Upper lobe of left lung (tissue), 6 donors: ENCODE measurements at regions not wholly inside any gene's neighbourhood (a gene's known extent, or its start where the extent isn't known, plus 50 kb on each side); places are given as distances from the start of the nearest gene placed in this dataset.

Experiments
- ATAC-seq, 2 donors: fragments of 200-7000 bp; cut with Tn5 transposase; one replicate each; pipeline ENCODE4 v1.9.1; 2022; ENCODE audit warnings: mild to moderate bottlenecking in 2 of 2, moderate library complexity in 2 of 2; ENCODE audit not compliant: low FRiP score in 2 of 2
- DNase-seq, 2 donors: peaks; one replicate each; pipeline ENCODE4 v3.0.0-alpha.2; 2019 to 2020
- H3K27ac ChIP-seq, 4 donors: fragments of 200-600 bp; sonication (generic); one replicate each; pipeline ENCODE4 v1.5.1; 2016 to 2019
- H3K27me3 ChIP-seq, 4 donors: fragments of 200-600 bp; sonication (generic); one replicate each; pipeline ENCODE4 v1.5.1; 2017 to 2019
- H3K36me3 ChIP-seq, 4 donors: fragments of 200-600 bp; sonication (generic); one replicate each; pipeline ENCODE4 v1.5.1; 2016 to 2019
- H3K4me1 ChIP-seq, 4 donors: fragments of 200-600 bp; sonication (generic); one replicate each; pipeline ENCODE4 v1.5.1; 2018 to 2019
- H3K4me3 ChIP-seq, 4 donors: fragments of 200-600 bp; sonication (generic); one replicate each; pipeline ENCODE4 v1.5.1; 2017 to 2019; ENCODE audit warnings: mild to moderate bottlenecking in 2 of 4, moderate library complexity in 1 of 4
- H3K9me3 ChIP-seq, 4 donors: fragments of 200-600 bp; sonication (generic); one replicate each; pipeline ENCODE4 v1.5.1; 2018 to 2019
- CTCF ChIP-seq, 6 experiments: fragments of 450-650 bp in 4 of 6; fragments of 200-600 bp in 2 of 6; sonication (generic) in 2 of 6; IDR thresholded peaks; one replicate each; pipeline ENCODE4 v1.5.1; 2016 to 2019; ENCODE audit warnings: antibody characterized with exemption in 6 of 6
- EP300 ChIP-seq, 4 donors: sonication (generic); formaldehyde crosslinking; IDR thresholded peaks; one replicate each; pipeline ENCODE4 v1.5.1; 2017; ENCODE audit warnings: antibody characterized with exemption in 4 of 4, control low read depth in 2 of 4
- POLR2A ChIP-seq, 4 donors: fragments of 450-650 bp; IDR thresholded peaks; one replicate each; pipeline ENCODE4 v1.5.1; 2016 to 2017; ENCODE audit warnings: antibody characterized with exemption in 4 of 4, mild to moderate bottlenecking in 2 of 4
- POLR2AphosphoS5 ChIP-seq, 2 donors: sonication (generic); formaldehyde crosslinking; IDR thresholded peaks; one replicate each; pipeline ENCODE4 v1.5.1; 2017; ENCODE audit warnings: antibody characterized with exemption in 2 of 2
- WGBS, 2 donors: methylation state at CpG; one replicate each; pipeline ENCODE4 v1.1.5; 2017 to 2018; 5-methylcytosine and 5-hydroxymethylcytosine counted together
- donor health status: DM: no; HTN: no; CAD: no; lungs with moderate emphysema.
- donor health status: DM: no; HTN: yes; CAD: no; lungs with severe emphysema.

DNA sequence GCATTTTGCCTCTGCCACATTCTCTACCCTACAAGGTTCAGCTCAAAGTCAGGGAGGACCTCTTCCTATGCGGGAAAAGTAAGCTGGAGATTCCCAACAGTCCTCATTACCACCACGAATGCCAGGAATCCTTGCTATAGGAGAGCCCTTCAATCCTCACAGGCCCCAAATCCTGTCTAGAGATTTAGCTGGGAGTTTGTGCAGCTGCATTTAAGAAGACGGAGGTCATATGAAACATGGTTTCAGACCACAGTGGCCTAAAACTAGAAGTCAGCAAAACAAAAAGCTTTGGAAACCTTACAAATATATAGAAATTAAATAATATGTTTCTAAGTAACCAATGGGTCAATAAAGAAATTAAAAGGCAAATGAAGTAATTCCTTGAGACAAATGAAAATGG lies 415.3 kb upstream of the SETBP1 start:
- H3K4me1 ChIP-seq = no peaks in the 10 kb centered on the region
- no peak overlapping the region for H3K4me3 ChIP-seq
- DNase-seq (no peak), ATAC-seq (no peak)
- no peak for TF ChIP-seq POLR2A (IDR thresholded peaks at IDR 0.05)
- no peak for TF ChIP-seq EP300 (IDR thresholded peaks at IDR 0.05)
- no peak for TF ChIP-seq POLR2AphosphoS5 (IDR thresholded peaks at IDR 0.05)
- TF ChIP-seq CTCF (IDR thresholded peaks at IDR 0.05) = no peak
- 88 to 91% methylated on average over 3 of the region's 3 CpGs for WGBS, 2 donors
- H3K9me3 ChIP-seq = peaks cover 0 to 12% (median 10%) of the 10 kb centered on the region in 4 donors
- no peaks in the 10 kb centered on the region for H3K27me3 ChIP-seq
- H3K27ac ChIP-seq = no peak overlapping the region
- no peaks in the 10 kb centered on the region for H3K36me3 ChIP-seq

DNA sequence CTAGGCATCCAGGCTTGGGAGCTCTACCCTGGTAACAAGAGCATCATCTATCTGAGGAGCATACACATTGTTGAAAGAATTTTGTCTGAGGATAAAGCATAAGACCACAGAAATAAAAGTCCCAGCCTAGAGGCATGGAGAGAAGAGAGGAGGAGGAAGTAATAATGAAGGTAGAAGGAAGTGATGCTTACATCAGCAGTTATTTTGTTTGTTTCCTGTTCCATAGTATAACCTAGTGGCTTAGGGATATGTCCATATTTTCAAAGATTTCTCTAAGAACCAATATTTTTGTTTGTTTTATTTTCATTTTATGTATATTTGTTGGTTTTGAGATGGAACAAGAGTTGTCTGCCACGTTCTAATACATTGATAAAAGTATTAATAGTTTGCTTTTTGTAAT lies 407.4 kb upstream of the SETBP1 start:
- Histone ChIP-seq H3K4me3 (no peak overlapping the region), H3K36me3 (no peaks in the 10 kb centered on the region), H3K4me1 (no peaks in the 10 kb centered on the region), H3K9me3 (no peaks in the 10 kb centered on the region), H3K27ac (no peak overlapping the region), H3K27me3 (no peaks in the 10 kb centered on the region)
- WGBS, 2 donors = 74 to 78% methylated on average over 1 of the region's 1 CpG
- TF ChIP-seq POLR2A (IDR thresholded peaks at IDR 0.05) (no peak), CTCF (IDR thresholded peaks at IDR 0.05) (no peak), EP300 (IDR thresholded peaks at IDR 0.05) (no peak), POLR2AphosphoS5 (IDR thresholded peaks at IDR 0.05) (no peak)
- DNase-seq (no peak), ATAC-seq (no peak)

- H3K27ac ChIP-seq = no peak overlapping the region
- H3K4me3 ChIP-seq = no peak overlapping the region
- DNase-seq = no peak
- ATAC-seq = no peak
- H3K4me1 ChIP-seq = no peaks in the 10 kb centered on the region
- TF ChIP-seq POLR2A (IDR thresholded peaks at IDR 0.05) (no peak), EP300 (IDR thresholded peaks at IDR 0.05) (no peak), CTCF (IDR thresholded peaks at IDR 0.05) (no peak), POLR2AphosphoS5 (IDR thresholded peaks at IDR 0.05) (no peak)
- no peaks in the 10 kb centered on the region for H3K36me3 ChIP-seq
- WGBS, 2 donors = 58 to 77% methylated on average over 2 of the region's 2 CpGs
- no peaks in the 10 kb centered on the region for H3K9me3 ChIP-seq
- no peaks in the 10 kb centered on the region for H3K27me3 ChIP-seq
These were observed 400.2 kb upstream of the SETBP1 start for GRCh38 chr18:44280479-44280878.

- Histone ChIP-seq H3K9me3 (no peaks in the 10 kb centered on the region), H3K27ac (no peak overlapping the region), H3K36me3 (no peaks in the 10 kb centered on the region), H3K27me3 (no peaks in the 10 kb centered on the region), H3K4me1 (no peaks in the 10 kb centered on the region), H3K4me3 (no peak overlapping the region)
- no peak for TF ChIP-seq POLR2A (IDR thresholded peaks at IDR 0.05)
- DNase-seq = no peak
- 60 to 66% methylated on average over 2 of the region's 2 CpGs for WGBS, 2 donors
- no peak for ATAC-seq
These were observed 394.6 kb upstream of the SETBP1 start for GRCh38 chr18:44286049-44286448.

DNA sequence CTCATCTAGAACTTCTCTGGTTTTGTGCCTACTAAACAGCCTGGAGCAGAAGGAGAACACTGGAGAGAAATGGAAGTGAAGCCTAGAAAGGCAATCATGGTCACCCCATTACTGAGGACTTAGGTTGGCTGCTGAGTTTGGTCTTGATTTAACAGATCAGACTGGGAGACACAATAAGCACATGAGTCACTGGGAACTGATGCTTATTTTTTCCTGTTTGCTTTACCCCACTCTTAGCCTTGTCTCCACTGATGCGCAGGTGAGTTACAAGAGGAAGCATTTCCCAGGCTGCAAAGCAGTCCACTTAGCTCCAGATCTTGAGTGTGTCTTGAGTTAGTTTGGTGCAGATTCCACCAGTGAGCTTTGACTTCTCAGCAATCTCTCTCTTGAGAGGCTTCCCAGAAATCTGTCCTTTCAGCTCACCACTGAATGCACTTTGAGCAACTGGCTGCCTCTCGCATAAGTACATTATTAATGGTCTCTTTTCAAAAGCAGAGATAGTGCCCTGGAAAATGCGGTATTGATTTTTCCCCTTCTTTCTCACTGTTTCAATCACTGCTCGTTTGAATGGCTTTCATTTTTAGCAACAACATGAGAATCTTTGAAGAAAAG lies 390.2 kb upstream of the SETBP1 start:
- Histone ChIP-seq H3K4me3 (no peak overlapping the region), H3K27me3 (no peaks in the 10 kb centered on the region), H3K4me1 (no peaks in the 10 kb centered on the region), H3K27ac (no peak overlapping the region), H3K36me3 (no peaks in the 10 kb centered on the region), H3K9me3 (no peaks in the 10 kb centered on the region)
- ATAC-seq = no peak
- no peak for DNase-seq
- 74 to 75% methylated on average over 4 of the region's 4 CpGs for WGBS, 2 donors
- TF ChIP-seq CTCF (IDR thresholded peaks at IDR 0.05) (no peak), POLR2AphosphoS5 (IDR thresholded peaks at IDR 0.05) (no peak), POLR2A (IDR thresholded peaks at IDR 0.05) (no peak), EP300 (IDR thresholded peaks at IDR 0.05) (no peak)
